ENCODE measurements at regions not wholly inside any gene's neighbourhood (a gene's known extent, or its start where the extent isn't known, plus 50 kb on each side); places are given as distances from the start of the nearest gene placed in this dataset.
"Not testable (repeated sequence)": the region's sequence is repeated elsewhere in the genome, so short reads cannot be mapped to it uniquely, and the experiment has no call there.

DNA sequence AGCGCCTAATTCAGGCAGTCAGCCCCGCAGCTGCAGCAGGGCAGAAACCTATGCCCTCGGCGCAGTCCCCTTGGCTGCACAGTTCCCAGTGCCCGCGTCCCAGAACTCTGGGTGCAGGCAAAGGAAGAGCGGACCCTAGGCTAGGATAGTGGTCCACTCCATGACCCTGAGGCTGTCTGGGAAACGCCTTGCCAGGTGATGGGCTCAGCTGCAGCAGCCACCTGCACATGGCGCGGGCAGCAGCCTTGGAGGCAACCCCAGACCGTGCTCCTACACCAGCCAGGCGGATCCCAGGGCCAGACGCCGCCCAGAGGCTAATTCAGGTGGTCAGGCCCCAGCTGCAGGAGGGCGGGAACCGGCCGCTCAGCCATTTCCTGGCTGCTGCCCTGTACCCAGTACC, 83.0 kb downstream of the POTEC start:
- H3K4me3 ChIP-seq (replicated peaks; ENCODE audit: low read depth, low read length); H3K36me3 ChIP-seq (ENCODE audit: control insufficient read depth, insufficient read depth, low read length); H3K27me3 ChIP-seq (replicated peaks; ENCODE audit: control insufficient read depth, insufficient read depth, low read length); DNase-seq (ENCODE audit: extremely low read depth, insufficient read length): not testable (repeated sequence)

DNA sequence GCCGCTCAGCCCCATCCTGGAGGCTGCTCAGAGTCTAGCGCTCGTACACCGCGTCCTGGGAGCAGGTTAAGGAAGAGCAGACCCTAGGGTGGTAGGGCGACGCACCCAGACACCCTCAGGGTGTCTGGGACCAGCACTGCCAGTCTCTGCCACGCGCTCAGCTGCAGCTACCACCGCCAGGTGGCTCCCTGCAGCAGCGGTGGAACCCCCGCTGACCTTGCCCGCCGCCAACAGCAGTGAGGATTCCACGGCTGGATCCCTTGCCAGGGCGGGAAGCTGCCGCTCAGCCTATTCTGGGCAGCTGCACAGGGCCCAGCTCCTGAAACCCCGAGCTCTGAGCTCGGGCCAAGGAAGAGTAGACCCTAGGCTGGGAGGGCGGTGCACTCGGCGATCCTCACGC, 83.6 kb downstream of the POTEC start:
- H3K4me3 ChIP-seq (replicated peaks; ENCODE audit: low read depth, low read length); DNase-seq (ENCODE audit: extremely low read depth, insufficient read length); H3K27me3 ChIP-seq (replicated peaks; ENCODE audit: control insufficient read depth, insufficient read depth, low read length); H3K36me3 ChIP-seq (ENCODE audit: control insufficient read depth, insufficient read depth, low read length): not testable (repeated sequence)

DNA sequence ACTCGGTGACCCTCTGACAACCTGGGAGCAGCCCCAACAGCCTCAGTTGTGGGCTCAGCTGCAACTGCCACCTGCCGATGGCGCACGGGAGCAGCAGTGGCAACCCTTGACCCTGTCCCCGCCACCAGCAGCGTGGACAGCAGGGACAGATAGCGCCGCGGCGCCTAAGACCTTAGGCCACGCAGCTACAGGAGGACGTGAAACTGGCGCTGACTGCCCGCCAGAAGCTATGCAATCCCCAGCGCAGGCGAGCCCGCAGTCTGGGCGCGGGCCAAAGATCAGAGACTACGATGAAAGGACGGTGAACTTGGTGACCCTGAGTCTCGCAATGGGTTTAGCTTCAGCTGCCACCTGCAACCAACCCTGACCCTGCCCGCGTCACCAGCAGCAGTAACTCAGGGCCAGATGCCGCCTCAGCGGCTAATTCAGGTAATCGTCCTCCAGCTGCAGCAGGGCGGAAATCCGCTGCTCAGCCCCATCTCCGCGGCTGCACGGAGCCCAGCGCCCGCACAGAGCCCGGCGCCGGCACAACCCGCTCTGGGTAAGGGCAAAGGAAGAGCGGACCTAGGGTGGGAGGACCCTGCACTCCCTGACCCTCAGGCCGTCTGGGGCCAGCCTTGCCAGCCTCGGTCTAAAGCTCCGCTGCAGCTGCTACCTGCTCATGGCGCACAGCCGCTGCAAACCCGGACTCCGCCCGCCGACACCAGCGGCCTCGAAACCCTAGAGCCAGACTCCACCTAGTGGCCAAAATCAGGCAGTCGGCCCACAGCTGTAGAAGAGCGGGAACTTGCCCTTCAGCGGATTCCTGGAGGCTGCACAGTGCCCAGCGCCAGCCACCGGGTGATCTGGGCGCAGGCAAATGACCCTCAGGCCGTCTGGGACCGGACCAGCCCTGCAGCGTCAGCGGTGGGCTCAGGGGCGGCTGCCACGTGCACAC, 85.1 kb downstream of the POTEC start:
- TF ChIP-seq, protein P1, sequence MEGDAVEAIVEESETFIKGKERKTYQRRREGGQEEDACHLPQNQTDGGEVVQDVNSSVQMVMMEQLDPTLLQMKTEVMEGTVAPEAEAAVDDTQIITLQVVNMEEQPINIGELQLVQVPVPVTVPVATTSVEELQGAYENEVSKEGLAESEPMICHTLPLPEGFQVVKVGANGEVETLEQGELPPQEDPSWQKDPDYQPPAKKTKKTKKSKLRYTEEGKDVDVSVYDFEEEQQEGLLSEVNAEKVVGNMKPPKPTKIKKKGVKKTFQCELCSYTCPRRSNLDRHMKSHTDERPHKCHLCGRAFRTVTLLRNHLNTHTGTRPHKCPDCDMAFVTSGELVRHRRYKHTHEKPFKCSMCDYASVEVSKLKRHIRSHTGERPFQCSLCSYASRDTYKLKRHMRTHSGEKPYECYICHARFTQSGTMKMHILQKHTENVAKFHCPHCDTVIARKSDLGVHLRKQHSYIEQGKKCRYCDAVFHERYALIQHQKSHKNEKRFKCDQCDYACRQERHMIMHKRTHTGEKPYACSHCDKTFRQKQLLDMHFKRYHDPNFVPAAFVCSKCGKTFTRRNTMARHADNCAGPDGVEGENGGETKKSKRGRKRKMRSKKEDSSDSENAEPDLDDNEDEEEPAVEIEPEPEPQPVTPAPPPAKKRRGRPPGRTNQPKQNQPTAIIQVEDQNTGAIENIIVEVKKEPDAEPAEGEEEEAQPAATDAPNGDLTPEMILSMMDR (IDR thresholded peaks at IDR 0.05; ENCODE audit: insufficient read depth, low read length, poor library complexity, severe bottlenecking), result peak; percentile 50
- not testable (repeated sequence) for DNase-seq (ENCODE audit: extremely low read depth, insufficient read length); H3K36me3 ChIP-seq (ENCODE audit: control insufficient read depth, insufficient read depth, low read length); H3K27me3 ChIP-seq (replicated peaks; ENCODE audit: control insufficient read depth, insufficient read depth, low read length)
- peak overlapping the region; percentile 6; the same call in 1 of the 2 replicates for H3K4me3 ChIP-seq (replicated peaks; ENCODE audit: low read depth, low read length)

DNA sequence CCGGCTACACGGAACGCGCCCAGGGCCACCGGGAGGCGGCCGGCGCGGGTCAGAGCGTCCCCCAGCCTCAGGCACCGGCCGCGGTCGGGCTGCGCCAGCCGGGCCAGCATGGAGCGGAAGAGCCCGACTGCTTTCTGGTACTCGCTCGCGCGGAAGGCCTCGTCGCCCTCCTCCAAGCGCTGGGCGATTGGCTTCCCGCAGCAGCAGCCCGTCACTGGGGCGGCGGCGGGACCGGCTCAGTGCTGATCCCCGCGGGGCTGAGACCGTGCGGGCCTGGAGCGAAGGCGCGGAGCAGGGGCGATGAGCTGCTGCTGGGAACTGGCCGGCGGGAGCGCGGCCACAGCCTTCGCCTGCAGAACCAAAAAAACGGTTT, 92.8 kb downstream of the POTEC start:
- not testable (repeated sequence) for H3K4me3 ChIP-seq (replicated peaks; ENCODE audit: low read depth, low read length); DNase-seq (ENCODE audit: extremely low read depth, insufficient read length); H3K27me3 ChIP-seq (replicated peaks; ENCODE audit: control insufficient read depth, insufficient read depth, low read length); H3K36me3 ChIP-seq (ENCODE audit: control insufficient read depth, insufficient read depth, low read length)

DNA sequence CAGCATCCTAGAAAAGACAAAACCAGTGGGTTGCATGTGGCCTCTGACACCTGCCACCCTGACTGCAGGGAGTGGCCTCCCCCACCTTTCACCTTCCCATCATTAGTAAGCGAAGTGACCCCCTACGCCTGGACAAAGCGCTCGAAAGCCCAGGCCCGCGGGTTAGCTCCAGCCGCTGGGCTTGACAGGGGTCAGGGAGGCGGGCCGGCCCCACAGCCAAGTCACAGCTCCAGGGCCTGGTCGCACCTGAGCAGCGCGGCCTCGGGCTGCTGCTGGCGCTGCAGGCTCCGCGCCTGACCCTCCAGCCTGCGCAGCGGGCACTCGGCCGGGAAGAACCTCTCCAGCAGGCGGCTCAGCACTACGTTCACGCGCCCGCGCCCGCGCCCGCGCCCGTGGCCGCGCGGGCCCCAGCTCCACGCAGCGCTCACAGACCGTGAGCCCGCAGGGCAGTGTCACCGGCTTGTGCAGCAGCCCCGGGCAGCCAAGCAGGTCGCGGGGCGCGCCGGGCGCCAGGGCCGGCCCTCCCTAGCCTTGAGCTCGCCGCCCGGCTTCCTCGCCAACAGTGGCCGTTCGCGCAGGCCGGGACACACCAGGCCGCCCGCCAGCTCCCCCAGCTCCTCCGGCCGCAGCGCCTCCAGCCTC, 93.3 kb downstream of the POTEC start:
- not testable (repeated sequence) for H3K4me3 ChIP-seq (replicated peaks; ENCODE audit: low read depth, low read length); DNase-seq (ENCODE audit: extremely low read depth, insufficient read length); H3K36me3 ChIP-seq (ENCODE audit: control insufficient read depth, insufficient read depth, low read length); H3K27me3 ChIP-seq (replicated peaks; ENCODE audit: control insufficient read depth, insufficient read depth, low read length)

DNA sequence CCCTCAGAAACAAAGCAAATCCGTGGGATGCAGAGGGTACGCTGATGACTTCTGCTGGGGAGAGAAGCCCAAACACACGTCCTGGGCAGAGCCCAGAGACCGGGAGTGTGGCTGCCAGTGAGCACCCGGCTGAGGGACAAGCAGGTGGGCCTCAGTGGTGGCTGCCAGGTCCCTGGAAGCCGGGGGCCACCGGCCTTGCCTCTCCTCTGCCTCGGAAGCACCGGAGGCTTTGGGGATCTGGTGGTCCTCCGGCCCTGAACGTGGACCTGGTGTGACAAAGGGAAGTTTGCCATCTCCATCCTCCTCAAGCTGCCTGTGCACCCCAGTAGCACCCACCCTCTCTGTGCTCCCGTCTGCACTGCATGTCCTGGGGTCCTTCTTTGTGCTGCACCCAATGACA, 94.3 kb downstream of the POTEC start:
- not testable (repeated sequence) for H3K36me3 ChIP-seq (ENCODE audit: control insufficient read depth, insufficient read depth, low read length); DNase-seq (ENCODE audit: extremely low read depth, insufficient read length); H3K27me3 ChIP-seq (replicated peaks; ENCODE audit: control insufficient read depth, insufficient read depth, low read length); H3K4me3 ChIP-seq (replicated peaks; ENCODE audit: low read depth, low read length)

DNA sequence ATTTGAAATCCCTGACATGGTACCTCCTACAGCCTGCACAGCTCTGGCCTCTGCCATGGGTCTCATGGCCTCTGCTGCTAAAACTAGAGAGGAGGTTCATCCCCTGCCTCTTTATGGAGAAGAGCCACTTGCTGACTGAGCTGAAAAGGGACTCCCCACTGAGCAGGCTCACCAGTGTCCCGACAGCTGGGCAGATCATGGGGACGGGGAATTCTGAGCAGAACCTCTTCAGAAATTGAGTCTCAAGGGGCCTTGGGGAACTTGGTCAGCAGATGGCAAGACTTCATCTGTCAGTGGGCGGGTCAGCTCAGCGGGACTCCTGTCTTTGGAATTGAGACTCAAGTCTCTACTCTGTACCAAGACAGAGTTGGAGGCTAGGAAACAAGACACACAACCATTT, 95.7 kb downstream of the POTEC start:
- H3K4me3 ChIP-seq (replicated peaks; ENCODE audit: low read depth, low read length); DNase-seq (ENCODE audit: extremely low read depth, insufficient read length); H3K27me3 ChIP-seq (replicated peaks; ENCODE audit: control insufficient read depth, insufficient read depth, low read length); H3K36me3 ChIP-seq (ENCODE audit: control insufficient read depth, insufficient read depth, low read length): not testable (repeated sequence)

DNA sequence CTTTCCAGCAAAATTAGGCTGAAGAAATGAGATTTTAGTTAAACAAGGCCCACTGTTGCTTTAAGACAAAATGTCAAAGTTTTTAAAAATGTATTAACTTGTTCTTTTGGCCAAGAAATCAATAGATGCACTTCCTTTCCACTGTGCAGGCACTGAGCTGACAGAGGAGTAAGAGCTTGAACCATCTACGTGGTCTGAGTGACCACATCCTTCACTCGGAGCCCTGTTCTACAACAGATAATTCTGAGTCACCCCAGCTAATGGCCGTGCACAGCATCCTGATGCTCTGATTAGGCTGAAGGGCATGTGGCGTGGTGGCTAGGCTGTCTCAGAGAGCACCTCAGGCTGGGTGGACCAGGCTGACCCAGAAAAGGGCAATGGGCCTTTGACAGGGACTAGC, 107.9 kb downstream of the POTEC start:
- DNase-seq (ENCODE audit: extremely low read depth, insufficient read length); H3K4me3 ChIP-seq (replicated peaks; ENCODE audit: low read depth, low read length); H3K36me3 ChIP-seq (ENCODE audit: control insufficient read depth, insufficient read depth, low read length); H3K27me3 ChIP-seq (replicated peaks; ENCODE audit: control insufficient read depth, insufficient read depth, low read length): not testable (repeated sequence)

DNA sequence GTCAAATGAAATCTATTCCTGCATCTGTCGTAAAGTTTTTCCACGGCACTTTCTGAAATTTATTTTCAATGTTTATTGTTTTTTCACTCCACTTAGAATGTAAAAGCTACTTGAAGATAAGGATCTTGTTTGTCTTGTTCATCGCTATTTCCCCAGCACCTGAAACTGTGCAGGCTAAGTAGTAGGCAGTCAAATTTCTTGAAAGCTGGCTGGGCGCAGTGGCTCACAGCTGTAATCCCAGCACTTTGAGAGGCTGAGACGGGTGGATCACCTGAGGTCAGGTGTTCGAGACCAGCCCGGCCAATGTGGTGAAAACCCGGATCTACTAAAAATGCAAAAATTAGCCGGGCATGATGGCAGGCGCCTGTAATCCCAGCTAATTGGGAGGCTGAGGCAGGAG, 111.0 kb downstream of the POTEC start:
- not testable (repeated sequence) for DNase-seq (ENCODE audit: extremely low read depth, insufficient read length); H3K27me3 ChIP-seq (replicated peaks; ENCODE audit: control insufficient read depth, insufficient read depth, low read length); H3K36me3 ChIP-seq (ENCODE audit: control insufficient read depth, insufficient read depth, low read length); H3K4me3 ChIP-seq (replicated peaks; ENCODE audit: low read depth, low read length)

DNA sequence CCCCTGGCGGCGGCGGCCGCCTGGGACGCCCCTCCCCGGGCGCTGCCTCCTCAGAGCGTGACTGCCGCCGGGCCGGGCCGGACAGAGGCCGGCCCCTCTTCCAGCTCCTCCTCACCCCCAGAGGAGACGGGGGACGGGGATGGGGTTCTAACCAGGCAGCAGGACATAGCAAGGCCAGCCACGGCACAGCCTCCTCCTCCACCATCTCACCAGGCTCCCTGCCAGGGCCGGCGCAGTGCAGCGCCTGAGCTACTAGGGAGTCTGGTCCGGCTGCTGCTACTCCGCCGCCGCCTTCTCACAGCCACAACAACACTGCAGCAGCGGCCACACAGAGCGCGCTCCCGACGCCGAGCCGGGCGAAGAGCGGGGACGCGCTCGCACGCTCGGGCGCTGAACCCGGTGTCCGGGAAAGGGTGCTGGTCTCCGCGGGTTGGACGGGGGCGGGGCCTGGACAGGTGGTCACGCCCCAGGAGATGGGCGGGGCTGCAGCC, 112.3 kb downstream of the POTEC start:
- H3K4me3 ChIP-seq (replicated peaks; ENCODE audit: low read depth, low read length); DNase-seq (ENCODE audit: extremely low read depth, insufficient read length); H3K36me3 ChIP-seq (ENCODE audit: control insufficient read depth, insufficient read depth, low read length); H3K27me3 ChIP-seq (replicated peaks; ENCODE audit: control insufficient read depth, insufficient read depth, low read length): not testable (repeated sequence)

All from GM06990 (cell line).